SK-N-SH (cell line): ENCODE measurements at regions not wholly inside any gene's neighbourhood (a gene's known extent, or its start where the extent isn't known, plus 50 kb on each side); places are given as distances from the start of the nearest gene placed in this dataset.

Experiments
- CTCF ChIA-PET: fragments of 300-600, 350-600 bp; formaldehyde crosslinking; extraction: SDS; loops from one replicate; lab custom pipeline; 2021; lab: Yijun Ruan, JAX
- POLR2A ChIA-PET: fragments of 350-600 bp; sonication (Branson Sonifier 250); formaldehyde crosslinking; extraction: SDS; loops from one replicate; lab custom pipeline; 2020; ENCODE audit warnings: antibody characterized with exemption, inconsistent platforms; lab: Yijun Ruan, JAX
- DNase-seq: peaks from one replicate; pipeline ENCODE4 v3.0.0; 2012
- H2AFZ ChIP-seq: fragments of 200-600 bp; sonication (generic); 2 replicates; pipeline ENCODE4 v1.8.1; 2016; ENCODE audit warnings: antibody characterized with exemption, mild to moderate bottlenecking, low read depth
- H3F3A ChIP-seq: fragments of 200-600 bp; sonication (generic); replicated peaks from 2 replicates; pipeline ENCODE3; 2016; ENCODE audit warnings: antibody characterized with exemption, mild to moderate bottlenecking; ENCODE audit not compliant: insufficient read depth
- H3K27ac ChIP-seq, 2 experiments: fragments of 200-500 bp in 1 of 2; fragments of 200-600 bp in 1 of 2; sonication (Bioruptor generic) in 1 of 2; sonication (generic), shearing (Covaris generic) in 1 of 2; 2 replicates each; pipeline versions ENCODE4 v1.5.1 to v1.6.1; 2014 to 2016; ENCODE audit warnings: low read depth in 2 of 2, inconsistent platforms in 1 of 2, low read length in 1 of 2, mild to moderate bottlenecking in 1 of 2, mixed read lengths in 1 of 2
- H3K27me3 ChIP-seq: fragments of 200-600 bp; sonication (generic), shearing (Covaris generic); 2 replicates; pipeline ENCODE4 v1.6.1; 2016; ENCODE audit warnings: mixed run types; ENCODE audit not compliant: insufficient read depth
- H3K36me3 ChIP-seq, 2 experiments: fragments of 200-500 bp in 1 of 2; fragments of 200-600 bp in 1 of 2; sonication (Bioruptor generic) in 1 of 2; sonication (generic) in 1 of 2; replicated peaks in 1 of 2; 2 replicates each; pipeline versions ENCODE3 to v1.5.1; 2014 to 2016; ENCODE audit warnings: low read length in 1 of 2, mild to moderate bottlenecking in 1 of 2; ENCODE audit not compliant: insufficient read depth in 2 of 2, control insufficient read depth in 1 of 2
- H3K4me1 ChIP-seq, 2 experiments: fragments of 200-500 bp in 1 of 2; fragments of 200-600 bp in 1 of 2; sonication (Bioruptor generic) in 1 of 2; sonication (generic), shearing (Covaris generic) in 1 of 2; 2 replicates each; pipeline versions ENCODE4 v1.5.1 to v1.6.1; 2014 to 2016; ENCODE audit warnings: low read depth in 1 of 2, low read length in 1 of 2, mixed run types in 1 of 2; ENCODE audit not compliant: insufficient read depth in 2 of 2, control insufficient read depth in 1 of 2
- H3K4me2 ChIP-seq: fragments of 200-600 bp; sonication (generic), shearing (Covaris generic); 2 replicates; pipeline ENCODE4 v1.6.1; 2017; ENCODE audit warnings: mixed run types
- H3K4me3 ChIP-seq, 2 experiments: fragments of 200-500 bp in 1 of 2; fragments of 200-600 bp in 1 of 2; sonication (Bioruptor generic) in 1 of 2; sonication (generic), shearing (Covaris generic) in 1 of 2; 2 replicates each; pipeline versions ENCODE4 v1.5.1 to v1.8.1; 2014 to 2016; ENCODE audit warnings: low read depth in 2 of 2, inconsistent platforms in 1 of 2, low read length in 1 of 2, mild to moderate bottlenecking in 1 of 2, mixed read lengths in 1 of 2, moderate library complexity in 1 of 2
- H3K79me2 ChIP-seq: fragments of 200-600 bp; sonication (generic); 2 replicates; pipeline ENCODE4 v1.8.1; 2017; ENCODE audit warnings: mild to moderate bottlenecking; ENCODE audit not compliant: insufficient read depth
- H3K9ac ChIP-seq: fragments of 200-600 bp; sonication (generic); 2 replicates; pipeline ENCODE4 v1.6.1; 2017; ENCODE audit warnings: mixed run types
- H3K9me2 ChIP-seq: fragments of 200-600 bp; sonication (generic); 2 replicates; pipeline ENCODE4 v1.6.1; 2017; ENCODE audit warnings: mixed run types
- H3K9me3 ChIP-seq: fragments of 200-600 bp; sonication (generic); 2 replicates; pipeline ENCODE4 v1.6.1; 2017; ENCODE audit warnings: mixed run types, mild to moderate bottlenecking, moderate library complexity
- H4K20me1 ChIP-seq: fragments of 200-600 bp; sonication (generic); 2 replicates; pipeline ENCODE4 v1.6.1; 2017; ENCODE audit warnings: mild to moderate bottlenecking, mixed run types; ENCODE audit not compliant: insufficient read depth
- CTCF ChIP-seq: fragments of 200-600 bp; sonication (generic); IDR thresholded peaks from 2 replicates; pipeline ENCODE4 v1.6.1; 2017; ENCODE audit warnings: antibody characterized with exemption, mild to moderate bottlenecking, moderate library complexity
- ELF1 ChIP-seq: IDR thresholded peaks from 2 replicates; pipeline ENCODE4 v1.4.0; 2012
- EP300 ChIP-seq, 2 experiments: IDR thresholded peaks; 2 replicates each; pipeline versions ENCODE4 v1.4.0 to v1.6.1; 2012; ENCODE audit warnings: borderline replicate concordance in 1 of 2, low read depth in 1 of 2, low read length in 1 of 2
- EZH2phosphoT487 ChIP-seq: fragments of 200-600 bp; sonication (generic); IDR thresholded peaks from 2 replicates; pipeline ENCODE4 v1.6.1; 2017; ENCODE audit warnings: low read depth, mixed run types, mild to moderate bottlenecking, antibody characterized with exemption, moderate library complexity, borderline replicate concordance
- FOXM1 ChIP-seq: IDR thresholded peaks from 2 replicates; pipeline ENCODE4 v1.4.0; 2012; ENCODE audit warnings: low read depth, mild to moderate bottlenecking
- JUND ChIP-seq: IDR thresholded peaks from 2 replicates; pipeline ENCODE4 v1.4.0; 2012
- POLR2AphosphoS5 ChIP-seq: IDR thresholded peaks from 2 replicates; pipeline ENCODE4 v1.6.1; 2012; ENCODE audit warnings: low read depth, low read length
- RAD21 ChIP-seq: IDR thresholded peaks from 2 replicates; pipeline ENCODE4 v1.6.1; 2012; ENCODE audit warnings: mild to moderate bottlenecking, low read length
- REST ChIP-seq: IDR thresholded peaks from 2 replicates; pipeline ENCODE4 v1.6.1; 2012; ENCODE audit warnings: mild to moderate bottlenecking, low read depth, low read length, moderate library complexity
- SIN3A ChIP-seq: IDR thresholded peaks from 2 replicates; pipeline ENCODE4 v1.6.1; 2012; ENCODE audit warnings: low read depth, mild to moderate bottlenecking, low read length, moderate library complexity, borderline replicate concordance
- SMC3 ChIP-seq: IDR thresholded peaks from 2 replicates; pipeline ENCODE4 v1.6.1; 2012; ENCODE audit warnings: low read depth, low read length, improper control_type of control experiment
- TAF1 ChIP-seq: IDR thresholded peaks from 2 replicates; pipeline ENCODE4 v1.6.1; 2012; ENCODE audit warnings: low read depth, mild to moderate bottlenecking, low read length, moderate library complexity, borderline replicate concordance
- YY1 ChIP-seq: IDR thresholded peaks from 2 replicates; pipeline ENCODE4 v1.4.0; 2012; ENCODE audit warnings: low read depth, mild to moderate bottlenecking
- WGBS: methylation state at CpG from one replicate; pipeline ENCODE4 v1.1.6; 2017; ENCODE audit warnings: low lambda C conversion rate; 5-methylcytosine and 5-hydroxymethylcytosine counted together
- TF ChIP-seq, protein P1 (sequence below): IDR thresholded peaks from 2 replicates; pipeline ENCODE4; 2012

DNA sequence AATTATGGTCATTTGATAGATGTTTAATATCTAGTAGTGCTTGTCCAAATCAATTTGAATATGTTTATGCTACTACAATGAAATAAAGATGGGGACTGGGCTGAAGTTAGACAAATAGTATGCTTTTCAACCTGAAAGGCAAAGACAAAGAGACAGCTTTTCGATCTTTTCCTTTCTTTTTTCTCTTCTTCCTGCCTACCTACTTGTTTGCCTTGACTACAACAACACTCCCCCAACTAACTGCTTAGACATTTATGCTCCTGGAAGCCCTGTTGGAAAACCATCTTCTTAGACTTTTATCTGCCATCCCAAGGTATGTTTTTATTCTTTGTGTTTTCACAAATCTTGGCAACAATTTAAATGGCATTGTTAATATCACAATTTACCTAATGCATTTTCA is 374.4 kb upstream of the DDI1 start:
- Histone ChIP-seq H3K4me3 (no peak overlapping the region), H3K36me3 (no peaks in the 10 kb centered on the region), H3K9ac (no peak overlapping the region), H3K9me2 (no peaks in the 10 kb centered on the region), H3F3A (peaks cover 4% of the 10 kb centered on the region), H2AFZ (no peak overlapping the region), H3K4me1 (peaks cover 4 to 8% of the 10 kb centered on the region in 2 experiments; a peak in 3 of 4 replicates), H3K4me2 (no peak overlapping the region), H3K27me3 (no peaks in the 10 kb centered on the region), H4K20me1 (no peaks in the 10 kb centered on the region), H3K27ac (no peak overlapping the region), H3K79me2 (no peaks in the 10 kb centered on the region), H3K9me3 (no peaks in the 10 kb centered on the region)
- ChIA-PET POLR2A (no interaction called here), CTCF (interaction anchor here (2.1 to 3.6 kb wide), 2 partner anchors 9 to 405 kb away, joined by 7 to 15 read pairs; no protein-coding TSS in a partner anchor)
- no peak for DNase-seq
- WGBS = 0% methylated on average over 1 of the region's 1 CpG
- TF ChIP-seq SMC3 (no peak), CTCF (no peak), YY1 (no peak), REST (no peak), EP300 (IDR thresholded peaks at IDR 0.05; ENCODE audit: borderline replicate concordance in 1 of 2, low read depth in 1 of 2, low read length in 1 of 2) (no peak), ELF1 (no peak), SIN3A (no peak), POLR2AphosphoS5 (no peak), TAF1 (no peak), EZH2phosphoT487 (no peak), FOXM1 (no peak)

DNA sequence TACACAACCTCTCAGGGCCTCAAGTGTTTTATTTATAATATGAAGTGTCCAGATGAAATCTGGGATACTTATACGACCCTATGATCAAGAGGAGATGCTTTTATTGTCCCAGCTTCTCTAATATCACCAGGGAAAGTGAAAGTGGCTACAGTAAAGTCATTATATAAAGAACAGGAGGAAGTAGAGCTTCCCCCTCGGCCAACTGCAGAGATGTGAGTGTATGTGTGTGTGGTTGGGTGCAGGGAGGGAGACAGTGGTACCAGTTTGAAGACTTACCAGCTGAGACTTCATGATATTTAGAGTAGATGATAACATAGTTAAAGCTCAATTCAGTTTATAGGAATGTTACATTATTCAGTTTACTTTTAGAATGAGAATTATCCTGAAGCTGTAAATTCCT is 373.6 kb upstream of the DDI1 start:
- no peak overlapping the region for H3K27ac ChIP-seq
- no peak for DNase-seq
- H3K9me2 ChIP-seq = no peaks in the 10 kb centered on the region
- H3K4me1 ChIP-seq = peaks cover 4 to 8% of the 10 kb centered on the region in 2 experiments; a peak in 3 of 4 replicates
- H3F3A ChIP-seq = peaks cover 4% of the 10 kb centered on the region
- ChIA-PET CTCF (interaction anchor here (2.1 kb wide), 1 partner anchor 406 kb away, joined by 7 read pairs; no protein-coding TSS in a partner anchor), POLR2A (no interaction called here)
- no peak overlapping the region for H3K4me3 ChIP-seq
- no peak overlapping the region for H3K9ac ChIP-seq
- H3K9me3 ChIP-seq = no peaks in the 10 kb centered on the region
- no peaks in the 10 kb centered on the region for H3K36me3 ChIP-seq
- H3K79me2 ChIP-seq = no peaks in the 10 kb centered on the region
- TF ChIP-seq POLR2AphosphoS5 = no peak
- no peak for TF ChIP-seq RAD21
- TF ChIP-seq JUND = no peak
- no peak for TF ChIP-seq EP300 (IDR thresholded peaks at IDR 0.05; ENCODE audit: borderline replicate concordance in 1 of 2, low read depth in 1 of 2, low read length in 1 of 2)
- TF ChIP-seq, protein P1, sequence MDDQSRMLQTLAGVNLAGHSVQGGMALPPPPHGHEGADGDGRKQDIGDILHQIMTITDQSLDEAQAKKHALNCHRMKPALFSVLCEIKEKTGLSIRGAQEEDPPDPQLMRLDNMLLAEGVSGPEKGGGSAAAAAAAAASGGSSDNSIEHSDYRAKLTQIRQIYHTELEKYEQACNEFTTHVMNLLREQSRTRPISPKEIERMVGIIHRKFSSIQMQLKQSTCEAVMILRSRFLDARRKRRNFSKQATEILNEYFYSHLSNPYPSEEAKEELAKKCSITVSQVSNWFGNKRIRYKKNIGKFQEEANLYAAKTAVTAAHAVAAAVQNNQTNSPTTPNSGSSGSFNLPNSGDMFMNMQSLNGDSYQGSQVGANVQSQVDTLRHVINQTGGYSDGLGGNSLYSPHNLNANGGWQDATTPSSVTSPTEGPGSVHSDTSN = no peak
- TF ChIP-seq, all 33 proteins: peak for 0
- no peak overlapping the region for H3K4me2 ChIP-seq
- no peak overlapping the region for H2AFZ ChIP-seq
- 88% methylated on average over 2 of the region's 2 CpGs for WGBS
- no peaks in the 10 kb centered on the region for H4K20me1 ChIP-seq
- H3K27me3 ChIP-seq = no peaks in the 10 kb centered on the region
